ENCODE measurements at regions not wholly inside any gene's neighbourhood (a gene's known extent, or its start where the extent isn't known, plus 50 kb on each side); places are given as distances from the start of the nearest gene placed in this dataset.

DNA sequence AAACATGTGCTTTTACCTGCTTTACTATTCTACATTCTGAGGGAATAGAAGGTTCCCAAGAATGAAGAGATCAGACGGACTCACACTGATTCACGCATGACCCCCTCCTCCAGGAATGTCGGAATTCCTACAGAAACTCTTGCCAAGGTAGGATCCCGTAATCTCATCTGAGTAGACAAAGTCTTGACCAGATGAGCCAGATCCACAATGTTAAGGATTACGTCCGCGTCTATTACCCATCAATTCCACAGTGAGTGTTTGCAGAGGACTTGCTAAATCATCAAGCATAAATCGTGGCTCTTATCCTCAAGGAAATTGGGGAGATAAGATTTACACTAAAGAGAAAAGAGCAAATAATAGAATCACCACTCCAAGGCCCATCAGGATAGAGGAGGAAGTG lies 245.9 kb upstream of the FOXQ1 start:
- intact Hi-C loops (cut with micrococcal nuclease), result no loop called here

DNA sequence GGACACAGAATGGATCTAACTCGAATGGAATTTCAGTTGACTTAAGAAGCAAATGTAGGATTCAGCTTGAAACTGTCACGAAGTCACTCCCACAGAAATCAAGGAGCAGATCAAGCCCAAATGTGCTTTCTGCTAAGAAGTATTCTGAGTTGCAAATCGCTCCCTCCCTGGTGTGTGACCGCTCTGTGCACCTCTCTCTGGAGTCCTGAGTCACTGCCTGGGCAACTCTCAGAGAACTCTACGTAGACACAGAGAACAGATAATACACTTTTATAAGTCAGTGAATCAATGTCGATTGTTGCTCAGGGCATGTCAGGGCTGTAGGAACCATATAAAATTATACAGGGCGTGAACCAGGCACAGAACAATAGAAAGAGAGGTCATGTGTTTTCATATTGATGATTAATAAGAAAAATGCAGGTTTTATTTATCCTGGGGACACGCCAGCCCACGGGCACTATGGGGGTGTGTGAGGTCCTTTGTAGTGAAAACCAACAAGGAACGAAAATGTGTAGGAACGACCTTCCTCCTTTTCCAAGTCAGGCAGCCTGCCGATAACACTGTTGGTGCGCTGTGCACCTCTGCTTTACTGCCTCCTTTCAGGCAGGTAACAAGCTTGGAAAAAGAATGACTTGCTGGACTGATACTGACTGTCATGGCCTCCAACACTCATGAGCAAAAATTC lies 248.1 kb upstream of the FOXQ1 start:
- intact Hi-C loops (cut with micrococcal nuclease), result no loop called here

DNA sequence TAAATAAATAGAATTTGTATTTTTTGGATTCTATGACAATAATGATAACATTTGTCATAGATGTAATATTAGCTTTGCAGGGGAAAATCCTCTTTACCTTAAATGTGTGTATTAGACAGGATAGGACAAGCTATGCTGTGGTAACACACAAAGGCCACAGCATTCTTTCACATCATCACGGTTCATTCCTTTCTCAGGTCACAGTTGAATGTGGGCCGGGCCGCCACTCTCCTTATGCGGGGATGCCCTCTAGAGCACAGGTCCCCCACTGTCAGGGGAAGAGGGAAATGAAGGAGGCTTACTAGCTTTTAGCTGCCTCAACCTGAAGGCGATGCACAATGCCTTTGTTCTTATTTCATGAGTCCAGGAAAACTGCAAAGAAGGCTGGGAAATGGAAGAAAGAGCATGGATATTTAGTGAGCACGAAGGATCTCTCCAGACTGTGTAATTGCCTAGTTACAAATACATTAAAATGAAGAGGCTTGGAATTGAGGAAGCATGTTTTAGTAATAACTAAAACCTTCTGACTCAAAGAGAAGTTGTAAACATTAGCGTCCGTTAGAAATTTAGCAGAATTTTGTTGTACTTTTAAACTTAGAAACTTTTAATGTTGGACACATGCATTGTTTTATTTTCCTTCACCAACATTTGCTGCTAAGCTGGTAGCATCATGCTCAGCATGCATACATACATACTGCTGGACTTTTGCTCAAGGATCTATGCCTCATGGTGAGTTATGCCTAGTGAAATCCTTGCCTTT lies 248.9 kb upstream of the FOXQ1 start:
- intact Hi-C loops (cut with micrococcal nuclease), result no loop called here

DNA sequence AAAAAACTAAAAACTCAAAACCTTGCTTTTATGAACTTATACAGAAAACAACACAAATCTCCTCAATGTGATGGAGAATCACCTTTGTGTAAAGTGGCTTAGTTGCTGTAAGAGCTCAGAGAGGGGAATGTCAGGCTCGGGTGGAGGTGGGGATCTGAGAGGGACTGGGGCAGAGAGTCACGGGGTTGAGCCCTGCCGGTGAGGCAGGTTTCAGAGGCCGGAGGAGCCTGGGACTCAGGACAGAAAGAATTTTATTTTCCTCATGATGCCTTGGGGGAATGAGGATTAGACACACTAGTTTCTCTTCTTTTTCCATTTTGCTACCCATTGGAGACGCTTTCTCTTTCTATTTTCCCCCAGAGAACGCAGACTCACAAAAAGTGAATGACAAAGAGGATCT lies 252.3 kb upstream of the FOXQ1 start:
- intact Hi-C loops (cut with micrococcal nuclease), result no loop called here

DNA sequence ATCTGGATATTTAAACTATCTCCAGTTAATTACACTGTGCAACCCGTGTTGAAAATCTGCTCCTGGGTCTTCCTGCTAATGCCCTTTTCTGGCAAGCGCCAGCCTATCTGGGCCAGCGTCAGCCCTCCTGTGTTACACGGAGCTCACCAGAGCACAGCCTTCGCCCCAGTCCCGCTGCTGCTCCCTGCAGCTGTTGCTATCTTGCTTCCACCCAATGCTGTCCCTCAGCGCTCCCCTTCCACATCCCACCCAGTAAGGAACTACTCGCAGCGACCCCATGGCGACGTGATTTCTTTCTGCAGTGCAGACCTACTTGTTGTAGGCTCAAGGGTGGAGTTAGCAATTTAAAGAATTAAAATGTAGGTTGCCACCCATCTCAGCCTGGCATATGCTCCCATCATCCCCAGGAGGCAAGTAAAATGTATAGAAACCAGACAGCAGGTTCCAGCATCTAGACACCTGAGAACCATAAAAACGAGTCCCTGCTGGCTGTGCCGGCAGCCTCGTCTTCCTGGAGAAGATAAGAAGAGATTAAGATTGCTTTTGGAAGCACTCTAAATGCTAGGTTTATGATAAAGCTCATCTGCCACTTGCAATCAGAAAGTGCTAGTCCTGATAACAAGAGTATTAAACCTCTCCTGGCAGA lies 254.3 kb upstream of the FOXQ1 start:
- intact Hi-C loops (cut with micrococcal nuclease), result no loop called here

DNA sequence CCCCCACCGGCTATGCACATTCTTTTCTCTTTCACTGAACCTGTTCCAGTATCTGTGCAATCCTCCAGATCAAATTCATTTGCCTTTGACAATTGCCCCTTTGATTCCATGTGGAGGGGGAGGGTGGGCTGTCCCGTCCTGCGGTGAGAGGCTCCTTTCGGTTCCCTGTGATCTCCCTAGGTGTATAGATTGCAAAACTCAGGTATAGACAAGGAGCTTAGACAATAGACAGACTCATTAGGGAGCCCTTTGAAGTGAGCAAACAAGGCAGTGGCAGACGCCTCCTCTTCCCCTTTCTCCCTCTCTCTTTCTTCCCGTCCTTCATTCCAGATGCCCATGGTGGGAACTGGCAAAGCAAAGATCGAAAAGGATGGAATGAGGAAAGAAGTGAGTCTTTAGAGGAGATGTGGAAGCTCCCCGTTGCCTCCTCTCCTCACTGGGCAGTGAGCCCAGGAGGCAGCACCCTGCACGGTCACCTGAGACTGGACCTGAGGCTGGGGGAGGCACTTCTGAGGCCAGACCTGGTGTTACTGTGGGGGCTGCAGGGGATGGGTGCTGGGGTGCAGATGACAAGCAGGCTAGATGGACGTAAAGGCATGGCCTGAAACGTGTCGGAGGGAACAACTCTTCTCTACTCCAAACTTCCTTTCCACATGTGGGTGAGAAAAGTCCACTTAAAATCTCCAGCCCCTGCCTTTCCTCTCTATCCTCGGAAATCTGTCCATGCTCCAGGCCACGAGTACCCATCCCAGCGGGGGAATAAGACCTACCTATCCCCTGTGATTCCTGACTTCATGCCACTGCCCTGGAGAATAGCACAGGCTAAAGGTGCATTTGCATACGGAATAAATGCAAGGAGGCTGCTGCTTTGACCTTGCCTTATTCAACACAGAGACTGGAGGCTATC lies 256.6 kb upstream of the FOXQ1 start:
- intact Hi-C loops (cut with micrococcal nuclease), result no loop called here

DNA sequence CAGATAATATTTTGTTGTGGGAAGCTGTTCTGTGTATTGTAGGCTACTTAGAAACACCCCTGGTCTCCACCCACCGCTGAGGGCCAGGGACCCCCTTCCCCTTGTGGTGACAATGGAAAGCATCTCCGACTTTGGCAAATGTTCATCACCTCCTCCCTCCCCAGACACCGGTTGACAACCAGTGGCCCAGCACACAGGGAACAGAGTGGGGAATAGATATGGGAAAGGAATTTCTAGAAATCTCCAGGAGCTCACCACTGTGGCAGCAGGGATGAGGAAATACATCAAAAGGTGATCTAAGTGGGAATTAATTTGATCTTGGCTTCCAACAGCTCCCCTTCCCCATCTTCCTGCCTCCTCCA lies 257.3 kb upstream of the FOXQ1 start:
- intact Hi-C loops (cut with micrococcal nuclease), result no loop called here

DNA sequence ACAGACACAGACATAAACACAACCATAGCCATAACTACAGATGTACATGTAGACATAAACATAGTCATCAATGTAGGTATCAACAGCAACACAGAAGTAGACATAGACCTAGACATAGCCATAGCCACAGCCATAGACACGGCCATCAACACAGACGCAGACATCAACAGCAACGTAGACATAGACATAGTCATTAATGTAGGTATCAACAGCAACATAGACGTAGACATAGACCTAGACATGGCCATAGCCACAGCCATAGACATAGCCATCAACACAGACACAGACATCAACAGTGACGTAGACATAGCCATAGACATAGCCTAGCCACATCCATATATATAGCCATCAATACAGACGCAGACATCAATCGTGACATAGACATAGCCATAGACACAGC lies 258.3 kb upstream of the FOXQ1 start:
- intact Hi-C loops (cut with micrococcal nuclease), result no loop called here

DNA sequence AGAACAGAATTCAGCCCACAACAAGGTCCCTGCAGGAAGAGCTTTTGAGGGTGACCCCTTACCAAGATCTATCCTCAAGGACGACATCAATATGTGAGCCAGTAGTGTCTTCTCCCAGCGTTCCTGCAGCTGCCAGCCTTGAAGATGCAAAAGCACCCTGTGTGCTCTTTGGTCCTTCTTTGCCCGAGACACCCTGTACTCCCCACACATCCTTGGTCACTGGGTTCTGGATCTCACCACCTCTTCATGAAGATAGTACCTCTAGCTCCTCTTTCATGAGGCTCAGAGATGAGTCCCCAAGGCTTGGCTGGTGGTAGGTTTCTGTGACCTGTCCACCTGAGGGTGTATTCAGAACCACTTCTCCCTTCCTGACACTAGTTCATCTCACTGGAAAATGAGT lies 259.6 kb upstream of the FOXQ1 start:
- intact Hi-C loops (cut with micrococcal nuclease), result no loop called here

DNA sequence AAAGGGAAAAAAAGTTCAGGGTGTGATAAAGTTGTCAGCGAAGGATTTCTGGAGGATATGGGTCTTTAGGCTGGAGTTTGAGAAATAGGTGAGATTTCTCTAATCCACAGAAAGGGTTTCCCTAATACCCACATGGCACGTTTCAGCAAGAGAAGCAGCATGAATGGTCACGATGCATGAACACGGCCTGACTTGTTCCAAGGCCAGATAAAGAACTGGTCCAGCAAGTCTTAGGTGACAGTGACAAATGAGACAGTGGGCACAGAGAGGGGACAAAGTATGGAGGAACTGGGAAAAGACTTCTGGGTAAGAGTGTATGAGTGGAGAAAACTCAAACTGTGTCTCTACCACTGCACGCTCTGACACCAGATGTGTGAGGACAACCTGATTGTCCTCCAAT lies 262.0 kb upstream of the FOXQ1 start:
- intact Hi-C loops (cut with micrococcal nuclease), result no loop called here

DNA sequence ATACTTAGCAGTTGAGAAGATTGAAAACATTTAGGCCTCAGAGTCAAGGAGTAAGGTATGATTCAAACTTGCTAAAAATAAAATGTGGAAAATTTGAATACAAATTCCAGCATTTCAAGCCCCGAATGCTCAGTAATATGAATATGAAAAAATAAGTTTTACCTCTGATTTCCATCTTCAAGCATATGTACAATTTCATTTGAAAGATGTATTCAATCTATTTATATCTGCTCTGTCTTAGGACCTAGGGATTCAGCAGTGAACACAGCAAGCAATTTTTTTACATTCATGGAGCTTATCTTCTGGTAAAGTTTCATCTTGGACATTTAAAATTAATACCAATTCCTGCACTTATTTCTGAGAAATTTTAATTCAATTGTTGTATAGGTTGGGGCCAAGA lies 262.7 kb upstream of the FOXQ1 start:
- intact Hi-C loops (cut with micrococcal nuclease), result no loop called here

DNA sequence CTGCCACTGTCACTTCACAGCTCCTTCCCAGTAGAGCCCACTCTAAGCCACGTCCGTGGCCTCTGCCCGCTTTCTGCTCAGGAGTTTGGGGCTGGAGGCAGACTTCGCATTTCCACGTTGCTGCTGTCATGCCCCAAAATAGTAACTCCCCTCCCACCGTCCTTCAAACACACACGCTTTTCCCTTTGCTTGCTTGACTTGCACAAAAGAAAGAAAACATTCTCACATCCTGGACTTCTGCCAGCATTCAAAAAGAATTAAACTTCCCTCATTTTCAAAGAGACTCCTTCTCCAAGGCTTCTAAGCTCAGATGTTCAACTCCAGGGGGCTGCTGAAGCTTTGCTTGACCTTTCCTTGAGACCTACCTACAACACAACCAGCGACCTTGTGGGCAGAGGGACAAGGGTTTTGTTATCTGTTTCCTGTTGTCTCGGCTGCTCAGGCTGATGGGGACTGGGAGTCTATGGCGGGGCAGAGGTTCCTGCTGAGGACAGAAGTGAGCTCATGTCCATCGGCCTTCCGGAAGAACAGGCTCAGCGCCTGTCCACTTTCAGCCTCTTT lies 263.8 kb upstream of the FOXQ1 start:
- intact Hi-C loops (cut with micrococcal nuclease), result no loop called here

DNA sequence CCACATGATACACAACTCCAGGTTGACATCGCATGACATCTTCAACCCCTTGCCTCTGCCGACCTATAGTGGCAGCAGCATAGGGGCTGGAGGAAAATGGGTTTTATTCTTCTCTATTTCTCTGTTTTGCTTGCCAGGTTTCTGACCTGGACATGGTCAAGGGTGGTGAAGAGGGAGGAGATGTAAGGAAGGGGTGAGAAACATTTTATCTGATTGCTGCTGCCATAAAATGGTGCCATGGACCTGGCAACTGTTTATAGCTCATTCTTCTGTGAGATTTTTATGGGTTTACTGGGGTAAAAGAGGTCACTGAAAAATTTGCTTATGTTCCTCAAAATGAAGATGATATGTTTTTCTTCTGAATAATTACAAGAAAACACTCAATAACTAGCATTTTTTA lies 266.7 kb upstream of the FOXQ1 start:
- intact Hi-C loops (cut with micrococcal nuclease), result no loop called here

DNA sequence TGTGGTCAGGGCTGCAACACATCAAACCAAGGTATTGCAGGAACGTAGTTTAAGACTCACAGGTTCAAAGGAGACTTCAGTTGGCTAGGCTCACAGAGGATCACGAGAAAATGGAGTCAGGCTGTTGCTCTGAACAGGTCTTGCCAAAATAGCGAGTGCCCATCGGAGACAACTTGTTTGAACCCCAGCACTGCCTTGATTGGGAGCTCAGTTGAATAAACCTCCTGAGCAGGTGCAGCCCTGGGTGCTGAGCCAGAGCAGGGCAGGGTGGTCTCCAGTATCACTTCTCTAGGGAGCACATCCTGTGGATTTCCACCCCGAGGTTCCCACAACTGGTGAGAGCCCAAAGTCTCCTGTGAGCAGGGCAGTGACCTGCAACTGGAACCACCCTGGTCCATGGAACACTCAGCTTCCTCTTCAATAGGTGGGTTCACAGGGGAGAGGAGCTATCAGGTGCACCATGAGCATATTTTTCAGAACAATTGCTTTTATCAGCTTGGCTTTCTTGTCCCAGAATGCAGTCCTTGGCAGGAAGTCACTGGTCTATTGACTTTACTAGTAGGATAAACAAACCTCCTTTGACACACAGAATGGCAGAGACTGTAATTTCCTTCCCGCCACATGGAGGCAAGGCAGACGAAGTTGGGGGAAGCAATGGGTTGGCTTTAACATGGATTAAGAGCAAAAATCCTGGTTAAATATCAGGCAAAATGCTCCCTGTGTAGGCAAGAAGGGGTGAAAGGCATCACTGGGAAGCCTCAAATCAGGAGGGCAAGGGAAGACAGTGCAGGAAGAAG lies 267.7 kb upstream of the FOXQ1 start:
- intact Hi-C loops (cut with micrococcal nuclease), result no loop called here

DNA sequence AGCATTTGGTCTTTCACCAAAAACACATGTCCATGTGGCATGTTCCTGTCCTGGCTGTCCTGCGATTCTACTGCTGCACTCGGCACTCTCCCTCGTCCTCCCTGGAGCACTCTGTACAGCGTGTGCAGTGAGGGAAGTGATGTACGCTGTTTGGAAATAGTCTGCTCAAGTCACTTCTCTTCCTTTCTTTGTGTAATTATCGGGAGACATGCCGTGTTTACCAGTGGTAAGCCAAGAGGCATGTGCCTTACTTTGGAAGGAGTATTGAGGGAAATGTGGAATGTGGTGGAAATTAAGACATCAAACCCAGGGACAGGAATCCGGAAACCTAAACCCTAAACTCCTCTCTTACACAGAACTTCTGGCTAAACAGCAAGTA lies 268.5 kb upstream of the FOXQ1 start:
- intact Hi-C loops (cut with micrococcal nuclease), result no loop called here

DNA sequence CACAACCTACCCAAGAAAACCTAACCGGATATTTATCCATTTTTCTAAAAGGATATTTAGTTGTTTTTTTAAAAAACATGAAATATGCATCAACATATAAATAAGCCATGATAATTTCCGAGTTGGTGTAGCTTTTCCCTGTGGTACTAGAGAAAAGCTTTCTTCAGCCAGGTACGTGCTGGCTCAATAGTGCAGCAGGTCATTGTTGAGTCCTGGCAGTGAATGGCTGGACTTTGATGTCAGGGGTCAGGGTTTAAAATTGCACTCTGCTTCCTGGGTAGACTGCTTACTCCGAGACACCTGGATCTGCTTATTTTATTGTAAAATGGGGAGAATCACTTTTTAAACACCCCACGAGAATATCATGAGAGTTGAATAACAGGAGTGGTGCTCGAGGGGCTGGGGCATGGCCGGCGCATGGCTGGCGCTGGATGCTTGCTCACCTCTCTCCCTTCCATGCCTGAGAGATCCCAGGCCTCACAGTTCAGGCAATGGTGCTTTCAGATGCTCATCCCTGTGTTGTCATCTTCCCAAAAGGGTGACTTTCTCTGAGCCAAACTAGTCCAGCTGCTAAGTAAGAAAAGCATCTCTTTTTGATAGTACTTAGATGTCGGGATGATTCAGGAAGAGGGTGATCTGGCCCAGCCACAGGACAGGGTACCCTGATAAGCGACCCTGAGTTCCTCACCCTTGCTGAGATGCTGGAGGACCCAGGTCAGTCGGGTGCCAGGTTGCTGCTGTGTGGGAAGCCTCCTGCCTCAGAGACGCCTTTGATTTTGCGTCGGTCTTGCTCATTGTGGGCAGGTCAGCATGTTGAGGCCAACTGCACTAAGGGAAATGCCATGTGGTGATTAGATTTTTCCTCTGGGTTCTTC lies 269.1 kb upstream of the FOXQ1 start:
- intact Hi-C loops (cut with micrococcal nuclease), result no loop called here

DNA sequence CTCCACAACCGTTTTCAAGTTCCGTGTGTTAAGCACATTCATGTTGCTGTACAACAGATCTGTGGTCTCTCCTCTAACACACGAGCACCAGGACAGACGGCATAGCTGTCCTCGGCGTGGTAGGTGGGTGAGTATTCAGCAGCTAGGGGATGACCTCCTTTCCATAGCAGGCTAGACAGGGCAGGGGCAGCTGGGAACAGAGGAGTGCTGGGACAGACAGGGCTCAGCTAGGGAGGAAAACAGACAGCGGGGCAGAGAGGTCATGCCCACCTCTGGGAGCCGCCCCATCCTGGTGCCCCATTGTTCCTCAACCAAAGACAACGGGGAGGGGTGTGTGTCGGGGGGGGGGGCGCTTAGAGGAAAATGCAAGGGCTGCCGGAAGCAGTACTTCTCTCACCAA lies 271.5 kb upstream of the FOXQ1 start:
- intact Hi-C loops (cut with micrococcal nuclease), result no loop called here

DNA sequence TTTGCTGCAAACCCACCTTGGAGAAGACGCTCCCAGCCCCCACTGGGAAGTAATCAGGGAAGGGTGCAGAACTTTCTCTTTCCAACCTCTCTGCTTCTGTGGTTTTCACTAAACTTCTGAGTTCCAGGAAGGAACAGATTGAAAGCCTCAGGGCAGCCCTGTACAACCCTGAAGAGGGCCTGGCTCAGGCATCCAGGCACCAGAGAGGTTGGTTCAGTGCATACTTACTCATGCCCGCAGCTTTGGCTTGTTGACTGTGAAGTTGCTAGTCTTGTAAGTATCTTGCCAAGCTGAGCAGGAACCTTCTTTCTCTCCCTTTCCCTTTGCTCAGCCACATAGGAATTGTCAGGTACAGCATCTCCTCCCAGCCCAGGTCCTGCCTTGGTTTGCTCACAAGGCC lies 272.2 kb upstream of the FOXQ1 start:
- intact Hi-C loops (cut with micrococcal nuclease), result no loop called here

DNA sequence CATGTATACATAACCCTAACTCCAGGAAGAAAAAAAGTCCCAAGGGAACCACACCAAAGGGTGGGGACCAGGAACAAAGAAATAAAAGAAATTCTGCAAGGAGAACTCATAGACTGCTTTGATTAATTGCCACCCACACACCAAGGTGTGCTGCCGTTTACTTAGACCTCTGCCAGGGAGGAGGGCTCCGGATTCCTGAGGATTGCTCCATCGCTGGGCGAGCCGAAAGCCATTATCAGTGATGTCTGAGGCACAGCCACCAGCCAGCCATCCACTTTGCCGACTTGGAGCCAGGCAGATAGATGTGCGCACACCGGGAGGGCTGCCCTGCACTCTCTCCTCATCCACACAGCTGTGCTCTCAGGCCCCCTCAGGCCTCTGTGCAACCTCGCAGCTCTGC lies 272.7 kb upstream of the FOXQ1 start:
- intact Hi-C loops (cut with micrococcal nuclease), result no loop called here

Data from T-helper 2 cell treated with Interferon-gamma antibody and Interleukin-4, amounts not matched to agents 100 ng/mL and 5 ng/mL, for 36 hours (primary cell).